Ovary (tissue), 3 donors: ENCODE measurements at regions not wholly inside any gene's neighbourhood (a gene's known extent, or its start where the extent isn't known, plus 50 kb on each side); places are given as distances from the start of the nearest gene placed in this dataset.

Experiments used
- CTCF ChIP-seq, 3 donors: fragments of 450-650 bp in 2 of 3; fragments of 200-600 bp in 1 of 3; IDR thresholded peaks; one replicate each; pipeline versions ENCODE4 v1.5.1 to v1.8.0; 2016 to 2022; ENCODE audit warnings: antibody characterized with exemption in 3 of 3, mild to moderate bottlenecking in 1 of 3
- EP300 ChIP-seq: sonication (generic); formaldehyde crosslinking; IDR thresholded peaks from one replicate; pipeline ENCODE4 v1.6.1; 2017; ENCODE audit warnings: antibody characterized with exemption
- donor health status: DM: no; HTN: no; CAD: no.

GRCh38 chr10:114728325-114728724 lies 70.2 kb upstream of the ABLIM1 start:
- TF ChIP-seq CTCF (IDR thresholded peaks at IDR 0.05) (no peak), EP300 (no peak)
